K562 (cell line): ENCODE measurements at regions not wholly inside any gene's neighbourhood (a gene's known extent, or its start where the extent isn't known, plus 50 kb on each side); places are given as distances from the start of the nearest gene placed in this dataset.

Source experiments
- AFF1 ChIP-seq, 2 experiments: fragments of 450-650 bp; IDR thresholded peaks; 2 replicates each; pipeline ENCODE4 v1.6.1; 2018; ENCODE audit warnings: mild to moderate bottlenecking in 2 of 2, low read depth in 1 of 2; ENCODE audit not compliant: partially characterized antibody in 2 of 2
- E4F1 ChIP-seq: fragments of 250-450 bp; sonication (Bioruptor Pico); IDR thresholded peaks from 2 replicates; pipeline ENCODE4 v1.5.0; 2021; ENCODE audit warnings: mild to moderate bottlenecking, borderline replicate concordance
- NCOA2 ChIP-seq, 2 experiments: fragments of 450-650 bp; IDR thresholded peaks; 2 replicates each; pipeline ENCODE4 v1.6.1; 2018; ENCODE audit warnings: mild to moderate bottlenecking in 2 of 2, moderate library complexity in 1 of 2; ENCODE audit not compliant: partially characterized antibody in 2 of 2
- PHF20 ChIP-seq: fragments of 450-650 bp; IDR thresholded peaks from 2 replicates; pipeline ENCODE4 v1.6.1; 2018; ENCODE audit not compliant: partially characterized antibody
- RAD51 ChIP-seq: fragments of 450-650 bp; IDR thresholded peaks from 2 replicates; pipeline ENCODE4 v1.7.1; 2016; ENCODE audit warnings: low read depth, mild to moderate bottlenecking, borderline replicate concordance
- ZBTB40 ChIP-seq, 2 experiments: fragments of 450-650 bp in 1 of 2; sonication (generic) in 1 of 2; formaldehyde crosslinking in 1 of 2; IDR thresholded peaks; 2 replicates each; pipeline versions ENCODE4 v1.7.1 to v1.9.0; 2016 to 2022; ENCODE audit warnings: inconsistent platforms in 1 of 2, mild to moderate bottlenecking in 1 of 2, missing genetic modification reagents in 1 of 2
- ZNF224 ChIP-seq: sonication (generic); formaldehyde crosslinking; IDR thresholded peaks from 2 replicates; pipeline ENCODE4 v1.8.0; 2022; ENCODE audit warnings: mild to moderate bottlenecking, missing genetic modification reagents
- ZNF77 ChIP-seq: fragments of 250-450 bp; sonication (Bioruptor Pico); IDR thresholded peaks from 2 replicates; pipeline ENCODE4 v1.5.0; 2020
- TF ChIP-seq, protein P1 (sequence below): fragments of 250-450 bp; sonication (Bioruptor Pico); IDR thresholded peaks from 2 replicates; pipeline ENCODE4 v1.8.0; 2021; ENCODE audit warnings: moderate library complexity, mild to moderate bottlenecking, inconsistent platforms

DNA sequence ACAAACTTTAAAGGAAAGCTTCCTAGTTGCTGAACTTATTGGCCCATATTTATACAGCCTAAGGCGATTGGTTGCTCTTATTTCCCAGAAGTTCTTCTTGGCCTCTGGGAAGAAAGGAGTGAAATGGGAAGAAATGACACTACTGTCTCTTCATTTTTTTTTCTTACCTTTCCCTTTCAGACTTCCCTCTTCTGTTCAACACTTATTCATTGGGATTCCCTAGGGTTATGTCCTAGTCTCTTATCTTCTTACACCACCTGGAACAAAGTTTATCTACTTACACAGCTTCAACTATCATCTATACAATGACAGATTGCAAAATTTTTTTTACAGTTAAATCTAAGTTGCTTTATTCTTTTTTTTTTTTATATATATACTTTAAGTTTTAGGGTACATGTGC is 68.0 kb downstream of the SNX12 start (continued):
- TF ChIP-seq E4F1, result no peak
- TF ChIP-seq, protein P1, sequence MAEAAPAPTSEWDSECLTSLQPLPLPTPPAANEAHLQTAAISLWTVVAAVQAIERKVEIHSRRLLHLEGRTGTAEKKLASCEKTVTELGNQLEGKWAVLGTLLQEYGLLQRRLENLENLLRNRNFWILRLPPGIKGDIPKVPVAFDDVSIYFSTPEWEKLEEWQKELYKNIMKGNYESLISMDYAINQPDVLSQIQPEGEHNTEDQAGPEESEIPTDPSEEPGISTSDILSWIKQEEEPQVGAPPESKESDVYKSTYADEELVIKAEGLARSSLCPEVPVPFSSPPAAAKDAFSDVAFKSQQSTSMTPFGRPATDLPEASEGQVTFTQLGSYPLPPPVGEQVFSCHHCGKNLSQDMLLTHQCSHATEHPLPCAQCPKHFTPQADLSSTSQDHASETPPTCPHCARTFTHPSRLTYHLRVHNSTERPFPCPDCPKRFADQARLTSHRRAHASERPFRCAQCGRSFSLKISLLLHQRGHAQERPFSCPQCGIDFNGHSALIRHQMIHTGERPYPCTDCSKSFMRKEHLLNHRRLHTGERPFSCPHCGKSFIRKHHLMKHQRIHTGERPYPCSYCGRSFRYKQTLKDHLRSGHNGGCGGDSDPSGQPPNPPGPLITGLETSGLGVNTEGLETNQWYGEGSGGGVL, result no peak
- TF ChIP-seq ZNF224 (CRISPR knock-in tag), result no peak
- no peak for TF ChIP-seq ZNF77 (CRISPR knock-in tag)
- TF ChIP-seq RAD51, result no peak
- no peak for TF ChIP-seq AFF1 (IDR thresholded peaks at IDR 0.05; ENCODE audit: low read depth in 1 of 2, partially characterized antibody in 2 of 2)
- TF ChIP-seq ZBTB40 (IDR thresholded peaks at IDR 0.05), result no peak
- no peak for TF ChIP-seq ZBTB40 (CRISPR knock-in tag; IDR thresholded peaks at IDR 0.05)
- TF ChIP-seq NCOA2 (IDR thresholded peaks at IDR 0.05; ENCODE audit: partially characterized antibody in 2 of 2), result no peak
- TF ChIP-seq PHF20, result no peak
